K562 (cell line): ENCODE measurements at regions not wholly inside any gene's neighbourhood (a gene's known extent, or its start where the extent isn't known, plus 50 kb on each side); places are given as distances from the start of the nearest gene placed in this dataset.

Source experiments
- ATAC-seq: fragments of 200-7000 bp; cut with Tn5 transposase; 3 replicates; pipeline ENCODE4 v1.9.1; 2020; ENCODE audit warnings: moderate library complexity
- BruUV-seq: library from RNA; stranded (reverse); fragments of 400-500 nt; replicated peaks from 2 replicates; lab custom pipeline; 2021; lab: Mats Ljungman, UMichigan
- CTCF ChIA-PET: fragments of 300-600 bp; formaldehyde crosslinking; extraction: SDS; loops from one replicate; lab custom pipeline; 2021; ENCODE audit warnings: low intra/inter-chr PET ratio; lab: Yijun Ruan, JAX
- POLR2A ChIA-PET: fragments of 300-600, 350-650 bp; sonication (Branson Sonifier 250); formaldehyde crosslinking; extraction: SDS; loops from one replicate; lab custom pipeline; 2021; ENCODE audit warnings: antibody characterized with exemption, inconsistent platforms; lab: Yijun Ruan, JAX
- DNase-seq, 4 experiments: peaks; one replicate each; pipeline versions ENCODE4 v3.0.0 to v3.0.0-alpha.2; 2011 to 2018; ENCODE audit warnings: low spot score in 3 of 4, mixed read lengths in 3 of 4; ENCODE audit errors: extremely low read depth in 1 of 4
- FAIRE-seq: peaks from 2 replicates; lab custom pipeline; 2011; peaks lifted over from hg19 to GRCh38; lab: Jason Lieb, UNC
- H2AFZ ChIP-seq: 2 replicates; pipeline ENCODE4 v1.6.0; 2011; ENCODE audit warnings: low read depth, low read length, control low read depth, inconsistent platforms
- H3K27ac ChIP-seq: fragments of 200-600 bp; 3 replicates; pipeline ENCODE4 v1.8.0; 2011; ENCODE audit warnings: low read depth, mild to moderate bottlenecking, control low read depth, inconsistent platforms, low read length, moderate library complexity, mixed read lengths; ENCODE audit errors: extremely low read depth
- H3K27me3 ChIP-seq, 2 experiments: fragments of 300-600 bp in 1 of 2; 2 replicates in 1 of 2; 3 replicates in 1 of 2; pipeline versions ENCODE4 v1.6.0 to v1.8.0; 2011; ENCODE audit warnings: inconsistent platforms in 2 of 2, low read length in 2 of 2, mild to moderate bottlenecking in 1 of 2, mixed read lengths in 1 of 2, moderate library complexity in 1 of 2; ENCODE audit not compliant: control insufficient read depth in 2 of 2, insufficient read depth in 2 of 2
- H3K36me3 ChIP-seq: fragments of 300-600 bp; 3 replicates; pipeline ENCODE4 v1.8.0; 2011; ENCODE audit warnings: mild to moderate bottlenecking, low read length, inconsistent platforms; ENCODE audit not compliant: control insufficient read depth, insufficient read depth
- H3K4me1 ChIP-seq, 2 experiments: fragments of 200-600 bp in 1 of 2; replicated peaks in 1 of 2; 2 replicates in 1 of 2; 3 replicates in 1 of 2; pipeline versions ENCODE4 v1.5.1 to v1.8.0; 2011; ENCODE audit warnings: inconsistent platforms in 2 of 2, low read length in 2 of 2, mild to moderate bottlenecking in 1 of 2, mixed read lengths in 1 of 2, moderate library complexity in 1 of 2; ENCODE audit not compliant: control insufficient read depth in 2 of 2, insufficient read depth in 2 of 2
- H3K4me2 ChIP-seq: 2 replicates; pipeline ENCODE4 v1.6.1; 2011; ENCODE audit warnings: low read length, control low read depth, inconsistent platforms, mixed read lengths; ENCODE audit not compliant: insufficient read depth
- H3K4me3 ChIP-seq: fragments of 200-600 bp; sonication (generic), shearing (Covaris generic); 2 replicates; pipeline ENCODE4 v1.5.1; 2016; ENCODE audit warnings: control low read depth, inconsistent platforms
- H3K79me2 ChIP-seq: fragments of 200-600 bp; 3 replicates; pipeline ENCODE4 v1.8.0; 2011; ENCODE audit warnings: low read length, inconsistent platforms; ENCODE audit not compliant: control insufficient read depth, insufficient read depth
- H3K9ac ChIP-seq, 2 experiments: 2 replicates each; pipeline versions ENCODE4 v1.6.0 to v1.6.1; 2011; ENCODE audit warnings: low read depth in 2 of 2, low read length in 2 of 2, control low read depth in 1 of 2, inconsistent platforms in 1 of 2, mild to moderate bottlenecking in 1 of 2, mixed read lengths in 1 of 2; ENCODE audit not compliant: insufficient read depth in 1 of 2
- H3K9me1 ChIP-seq: one replicate; pipeline ENCODE4 v1.6.0; 2011; ENCODE audit warnings: inconsistent platforms, mild to moderate bottlenecking, low read length, moderate library complexity; ENCODE audit not compliant: control insufficient read depth, insufficient read depth
- H3K9me3 ChIP-seq: replicated peaks from 2 replicates; pipeline ENCODE4 v1.5.1; 2011; ENCODE audit warnings: low read depth, low read length, inconsistent platforms; ENCODE audit not compliant: control insufficient read depth, insufficient read depth
- H4K20me1 ChIP-seq: replicated peaks from 2 replicates; pipeline ENCODE4 v1.6.1; 2011; ENCODE audit warnings: low read length, inconsistent platforms, mixed read lengths; ENCODE audit not compliant: control insufficient read depth, insufficient read depth
- DACH1 ChIP-seq: fragments of 450-650 bp; IDR thresholded peaks from 2 replicates; pipeline ENCODE4 v1.6.1; 2018; ENCODE audit not compliant: partially characterized antibody
- ELK1 ChIP-seq: sonication (generic); formaldehyde crosslinking; IDR thresholded peaks from 2 replicates; pipeline ENCODE4 v1.8.1; 2022; ENCODE audit warnings: missing genetic modification reagents
- HNRNPH1 ChIP-seq: fragments of 200-400 bp; formaldehyde crosslinking; optimal IDR thresholded peaks from 2 replicates; pipeline ENCODE3; 2017; ENCODE audit warnings: low read depth, mild to moderate bottlenecking, low read length, moderate library complexity
- HNRNPL ChIP-seq: fragments of 200-400 bp; formaldehyde crosslinking; IDR thresholded peaks from 2 replicates; pipeline ENCODE4 v1.6.1; 2017; ENCODE audit warnings: low read depth, mild to moderate bottlenecking, low read length
- LARP7 ChIP-seq: fragments of 450-650 bp; IDR thresholded peaks from 2 replicates; pipeline ENCODE4 v1.6.1; 2016
- MNT ChIP-seq, 2 experiments: fragments of 450-650 bp; conservative IDR thresholded peaks; 2 replicates each; pipeline ENCODE4 v1.6.1; 2017; ENCODE audit warnings: mild to moderate bottlenecking in 2 of 2, moderate library complexity in 2 of 2
- RBM15 ChIP-seq: fragments of 200-400 bp; formaldehyde crosslinking; IDR thresholded peaks from 2 replicates; pipeline ENCODE4 v1.6.1; 2018; ENCODE audit warnings: mild to moderate bottlenecking, low read length, moderate library complexity; ENCODE audit not compliant: insufficient read depth
- THAP12 ChIP-seq: fragments of 250-450 bp; sonication (Bioruptor Pico); IDR thresholded peaks from 2 replicates; pipeline ENCODE4 v1.9.0; 2021; ENCODE audit warnings: mild to moderate bottlenecking, inconsistent platforms
- TOE1 ChIP-seq, 2 experiments: fragments of 450-650 bp in 1 of 2; sonication (generic) in 1 of 2; formaldehyde crosslinking in 1 of 2; IDR thresholded peaks; 2 replicates each; pipeline versions ENCODE4 v1.7.1 to v1.8.0; 2016 to 2022; ENCODE audit warnings: borderline replicate concordance in 2 of 2, mild to moderate bottlenecking in 2 of 2, antibody characterized with exemption in 1 of 2, inconsistent platforms in 1 of 2, low read depth in 1 of 2, missing genetic modification reagents in 1 of 2, moderate library complexity in 1 of 2
- ZBED1 ChIP-seq: IDR thresholded peaks from 2 replicates; pipeline ENCODE4 v1.6.1; 2014
- ZBTB11 ChIP-seq, 3 experiments: fragments of 200-800 bp in 1 of 3; fragments of 250-450 bp in 1 of 3; fragments of 450-650 bp in 1 of 3; sonication (Bioruptor Pico) in 1 of 3; sonication (Bioruptor generic) in 1 of 3; formaldehyde crosslinking in 1 of 3; IDR thresholded peaks; 2 replicates each; pipeline versions ENCODE4 v1.6.1 to v1.8.0; 2016 to 2022; ENCODE audit warnings: mild to moderate bottlenecking in 2 of 3, missing genetic modification characterization in 2 of 3, missing compliant biosample characterization in 1 of 3, moderate library complexity in 1 of 3
- ZNF75A ChIP-seq: fragments of 450-650 bp; formaldehyde crosslinking; IDR thresholded peaks from 2 replicates; pipeline ENCODE4 v1.4.0; 2020; ENCODE audit warnings: mild to moderate bottlenecking
- ZNF785 ChIP-seq: fragments of 250-450 bp; sonication (Bioruptor Pico); IDR thresholded peaks from 2 replicates; pipeline ENCODE4 v1.4.0; 2020; ENCODE audit warnings: mild to moderate bottlenecking
- WGBS: fragments of 100-300 bp; shearing (Covaris generic); methylation state at CpG from one replicate; pipeline ENCODE4 v1.1.6; 2016; ENCODE audit warnings: low coverage, mixed read lengths; ENCODE audit not compliant: insufficient coverage; ENCODE audit errors: missing lambda C conversion rate; 5-methylcytosine and 5-hydroxymethylcytosine counted together
- in situ Hi-C: fragments of 300-500 bp; cut with MboI; formaldehyde crosslinking; loops from 4 replicates; pipeline ENCODE4 v1.15.0; 2018; ENCODE audit warnings: inconsistent platforms, mixed read lengths
- intact Hi-C: fragments of 100-400 bp; cut with micrococcal nuclease; formaldehyde crosslinking; loops from 2 replicates; pipeline ENCODE4 v1.14.2; 2022

GRCh38 chr11:112525844-112526590 lies 265.4 kb upstream of the PLET1 start:
- Histone ChIP-seq H3K4me3 (no peak overlapping the region), H3K27me3 (peaks cover 0 to 21% of the 10 kb centered on the region in 2 experiments; a peak in 2 of 5 replicates), H4K20me1 (no peaks in the 10 kb centered on the region), H3K36me3 (no peaks in the 10 kb centered on the region), H3K27ac (no peak overlapping the region), H3K9ac (no peak overlapping the region), H3K9me1 (no peaks in the 10 kb centered on the region), H3K9me3 (no peaks in the 10 kb centered on the region), H3K79me2 (no peaks in the 10 kb centered on the region), H3K4me2 (no peak overlapping the region), H3K4me1 (no peaks in the 10 kb centered on the region), H2AFZ (no peak overlapping the region)
- ChIA-PET CTCF (no interaction called here), POLR2A (no interaction called here)
- ATAC-seq (no peak), FAIRE-seq (no peak), DNase-seq (no peak)
- BruUV-seq: no TSS peak
- in situ Hi-C loops (no loop called here), intact Hi-C loops (no loop called here)
- 0% methylated on average over 6 of the region's 7 CpGs for WGBS
- TF ChIP-seq RBM15 (no peak), ZBTB11 (CRISPR knock-in tag; IDR thresholded peaks at IDR 0.05) (no peak), ZNF785 (CRISPR knock-in tag) (no peak), ZBED1 (no peak), ELK1 (no peak), LARP7 (no peak), ZNF75A (CRISPR knock-in tag) (no peak), HNRNPL (no peak), THAP12 (CRISPR knock-in tag) (no peak), TOE1 (IDR thresholded peaks at IDR 0.05; ENCODE audit: borderline replicate concordance) (no peak), TOE1 (CRISPR knock-in tag; IDR thresholded peaks at IDR 0.05; ENCODE audit: borderline replicate concordance, low read depth) (no peak), DACH1 (no peak), HNRNPH1 (no peak), MNT (conservative IDR thresholded peaks at IDR 0.05) (no peak)
